Endothelial cell of umbilical vein (primary cell): ENCODE measurements at regions not wholly inside any gene's neighbourhood (a gene's known extent, or its start where the extent isn't known, plus 50 kb on each side); places are given as distances from the start of the nearest gene placed in this dataset.

ENCODE experiments used
- BruUV-seq: library from RNA; stranded (reverse); fragments of 400-500 nt; replicated peaks from 2 replicates; lab custom pipeline; 2021; lab: Mats Ljungman, UMichigan
- CTCF ChIA-PET: fragments of 300-600, 350-600 bp; sonication (Branson Sonifier 250); formaldehyde crosslinking; loops from one replicate; lab custom pipeline; 2021; ENCODE audit warnings: antibody characterized with exemption, inconsistent platforms; lab: Charles Lee
- POLR2A ChIA-PET: fragments of 300-600, 350-600 bp; sonication (Branson Sonifier 250); formaldehyde crosslinking; loops from one replicate; lab custom pipeline; 2021; ENCODE audit warnings: antibody characterized with exemption, inconsistent platforms; lab: Charles Lee
- DNase-seq: peaks from one replicate; pipeline ENCODE4 v3.0.0-alpha.2; 2011; ENCODE audit warnings: low read depth, low spot score
- FAIRE-seq: peaks from 2 replicates; lab custom pipeline; 2011; peaks lifted over from hg19 to GRCh38; lab: Jason Lieb, UNC
- H2AFZ ChIP-seq: 2 replicates; pipeline ENCODE4 v1.6.0; 2012; ENCODE audit warnings: low read depth, low read length, control low read depth, inconsistent platforms
- H3K27ac ChIP-seq: 2 replicates; pipeline ENCODE4 v1.5.1; 2011; ENCODE audit warnings: low read depth, mild to moderate bottlenecking, control low read depth, low read length, moderate library complexity; ENCODE audit not compliant: insufficient read depth
- H3K27me3 ChIP-seq, 2 experiments: 2 replicates each; pipeline versions ENCODE4 v1.6.0 to v1.6.1; 2011; ENCODE audit warnings: low read length in 2 of 2, mixed read lengths in 1 of 2; ENCODE audit not compliant: control insufficient read depth in 2 of 2, insufficient read depth in 2 of 2
- H3K36me3 ChIP-seq, 2 experiments: 2 replicates in 1 of 2; 3 replicates in 1 of 2; pipeline ENCODE4 v1.5.1; 2011; ENCODE audit warnings: low read length in 2 of 2, mild to moderate bottlenecking in 1 of 2, moderate library complexity in 1 of 2; ENCODE audit not compliant: control insufficient read depth in 2 of 2, insufficient read depth in 2 of 2; ENCODE audit errors: extremely low read depth in 1 of 2
- H3K4me1 ChIP-seq: 3 replicates; pipeline ENCODE4 v1.5.1; 2011; ENCODE audit warnings: mild to moderate bottlenecking, low read length; ENCODE audit not compliant: control insufficient read depth, insufficient read depth; ENCODE audit errors: extremely low read depth
- H3K4me2 ChIP-seq: 2 replicates; pipeline ENCODE4 v1.6.1; 2011; ENCODE audit warnings: low read length, control low read depth, mixed read lengths; ENCODE audit not compliant: insufficient read depth
- H3K4me3 ChIP-seq, 3 experiments: fragments of 200-600 bp in 1 of 3; sonication (generic), shearing (Covaris generic) in 1 of 3; replicated peaks in 1 of 3; 2 replicates each; pipeline ENCODE4 v1.5.1; 2011 to 2016; ENCODE audit warnings: control low read depth in 3 of 3, low read length in 3 of 3, mild to moderate bottlenecking in 2 of 3, inconsistent platforms in 1 of 3, low read depth in 1 of 3, moderate library complexity in 1 of 3; ENCODE audit not compliant: insufficient read depth in 1 of 3
- H3K79me2 ChIP-seq: 2 replicates; pipeline ENCODE4 v1.6.0; 2012; ENCODE audit warnings: low read length, inconsistent platforms; ENCODE audit not compliant: control insufficient read depth, insufficient read depth
- H3K9ac ChIP-seq: replicated peaks from 2 replicates; pipeline ENCODE3; 2011; ENCODE audit warnings: low read length, control low read depth; ENCODE audit not compliant: insufficient read depth; ENCODE audit errors: extremely low read depth
- H3K9me1 ChIP-seq: replicated peaks from 3 replicates; pipeline ENCODE4 v1.6.0; 2011; ENCODE audit warnings: mild to moderate bottlenecking, low read length; ENCODE audit not compliant: control insufficient read depth, insufficient read depth; ENCODE audit errors: extremely low read depth
- H3K9me3 ChIP-seq: replicated peaks from 2 replicates; pipeline ENCODE4 v1.5.1; 2012; ENCODE audit warnings: low read length, inconsistent platforms; ENCODE audit not compliant: control insufficient read depth, insufficient read depth
- H4K20me1 ChIP-seq: replicated peaks from 2 replicates; pipeline ENCODE3; 2011; ENCODE audit warnings: mild to moderate bottlenecking, low read length; ENCODE audit not compliant: control insufficient read depth, insufficient read depth; ENCODE audit errors: extremely low read depth
- EZH2 ChIP-seq: IDR thresholded peaks from 2 replicates; pipeline ENCODE4 v1.6.1; 2012; ENCODE audit warnings: borderline replicate concordance, low read depth, mild to moderate bottlenecking, moderate library complexity, low read length, inconsistent platforms; ENCODE audit not compliant: severe bottlenecking
- FOS ChIP-seq: IDR thresholded peaks from 2 replicates; pipeline ENCODE4 v1.6.1; 2011; ENCODE audit warnings: mild to moderate bottlenecking, low read length, moderate library complexity, borderline replicate concordance; ENCODE audit not compliant: insufficient read depth
- GATA2 ChIP-seq: IDR thresholded peaks from 2 replicates; pipeline ENCODE4 v1.7.0; 2011; ENCODE audit warnings: low read depth, mild to moderate bottlenecking, moderate library complexity, mixed read lengths, low read length; ENCODE audit not compliant: insufficient read length, insufficient read depth
- JUN ChIP-seq: IDR thresholded peaks from 2 replicates; pipeline ENCODE4 v1.6.1; 2011; ENCODE audit warnings: borderline replicate concordance, low read depth; ENCODE audit not compliant: insufficient read length, insufficient read depth
- MYC ChIP-seq: IDR thresholded peaks from one replicate; pipeline ENCODE4 v1.6.1; 2011; ENCODE audit warnings: mild to moderate bottlenecking, low read depth, low read length
- POLR2A ChIP-seq: IDR thresholded peaks from 2 replicates; pipeline ENCODE4 v1.6.1; 2012; ENCODE audit warnings: low read depth, mild to moderate bottlenecking, control low read depth, low read length
- POLR2AphosphoS5 ChIP-seq: IDR thresholded peaks from 2 replicates; pipeline ENCODE4 v1.6.1; 2012; ENCODE audit warnings: low read depth, mild to moderate bottlenecking, control low read depth, low read length, moderate library complexity; ENCODE audit not compliant: insufficient read depth
- dilution Hi-C: fragments of 300-500 bp; cut with MboI; formaldehyde crosslinking; loops from one replicate; pipeline ENCODE4 v1.15.0; 2019; ENCODE audit warnings: low sequenced_read_pairs; ENCODE audit not compliant: extremely low pct_ligation_motif_present
- intact Hi-C: fragments of 100-400 bp; cut with micrococcal nuclease; formaldehyde crosslinking; loops from one replicate; pipeline ENCODE4 v1.10.0; 2022
- TF ChIP-seq, protein P1 (sequence below), 2 donors: IDR thresholded peaks; 1 replicate in 1 of 2; 2 replicates in 1 of 2; pipeline ENCODE4 v1.5.1; 2011; ENCODE audit warnings: low read length in 2 of 2, mild to moderate bottlenecking in 2 of 2, moderate library complexity in 2 of 2, control low read depth in 1 of 2, inconsistent platforms in 1 of 2, low read depth in 1 of 2; ENCODE audit not compliant: insufficient read depth in 1 of 2; ENCODE audit errors: extremely low read depth in 1 of 2
- TF ChIP-seq, protein P2 (sequence below): IDR thresholded peaks from 2 replicates; pipeline ENCODE4 v1.6.1; 2011; ENCODE audit not compliant: insufficient read depth, insufficient read length

DNA sequence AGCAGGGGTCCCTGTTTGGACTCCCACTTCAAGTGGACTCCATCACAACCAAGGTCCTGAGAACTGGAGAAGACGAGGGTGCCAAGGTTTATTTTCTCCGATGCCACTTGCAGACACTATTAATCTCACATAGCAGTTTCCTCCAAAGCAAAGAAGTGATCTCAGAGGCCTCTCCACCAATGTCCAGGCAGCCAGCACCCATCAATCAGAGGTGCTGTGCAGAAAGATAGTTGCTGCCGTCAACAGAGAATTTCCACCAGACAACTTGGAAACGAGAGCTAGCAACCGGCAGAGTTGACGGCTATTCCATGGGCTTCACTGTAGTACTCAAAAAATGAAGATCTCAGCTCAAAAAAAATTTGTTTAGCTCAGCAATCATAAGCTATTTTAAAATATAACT is 438.6 kb upstream of the PFKP start:
- no TSS peak for BruUV-seq
- Histone ChIP-seq H3K9me1 (no peaks in the 10 kb centered on the region), H3K9me3 (peaks cover 4% of the 10 kb centered on the region), H3K79me2 (no peaks in the 10 kb centered on the region), H3K4me1 (no peaks in the 10 kb centered on the region), H3K4me2 (no peak overlapping the region), H4K20me1 (no peaks in the 10 kb centered on the region), H2AFZ (no peak overlapping the region), H3K9ac (no peak overlapping the region), H3K4me3 (no peak overlapping the region), H3K36me3 (no peaks in the 10 kb centered on the region), H3K27me3 (no peaks in the 10 kb centered on the region), H3K27ac (no peak overlapping the region)
- FAIRE-seq, result no peak
- no peak for DNase-seq
- TF ChIP-seq, protein P1, sequence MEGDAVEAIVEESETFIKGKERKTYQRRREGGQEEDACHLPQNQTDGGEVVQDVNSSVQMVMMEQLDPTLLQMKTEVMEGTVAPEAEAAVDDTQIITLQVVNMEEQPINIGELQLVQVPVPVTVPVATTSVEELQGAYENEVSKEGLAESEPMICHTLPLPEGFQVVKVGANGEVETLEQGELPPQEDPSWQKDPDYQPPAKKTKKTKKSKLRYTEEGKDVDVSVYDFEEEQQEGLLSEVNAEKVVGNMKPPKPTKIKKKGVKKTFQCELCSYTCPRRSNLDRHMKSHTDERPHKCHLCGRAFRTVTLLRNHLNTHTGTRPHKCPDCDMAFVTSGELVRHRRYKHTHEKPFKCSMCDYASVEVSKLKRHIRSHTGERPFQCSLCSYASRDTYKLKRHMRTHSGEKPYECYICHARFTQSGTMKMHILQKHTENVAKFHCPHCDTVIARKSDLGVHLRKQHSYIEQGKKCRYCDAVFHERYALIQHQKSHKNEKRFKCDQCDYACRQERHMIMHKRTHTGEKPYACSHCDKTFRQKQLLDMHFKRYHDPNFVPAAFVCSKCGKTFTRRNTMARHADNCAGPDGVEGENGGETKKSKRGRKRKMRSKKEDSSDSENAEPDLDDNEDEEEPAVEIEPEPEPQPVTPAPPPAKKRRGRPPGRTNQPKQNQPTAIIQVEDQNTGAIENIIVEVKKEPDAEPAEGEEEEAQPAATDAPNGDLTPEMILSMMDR (IDR thresholded peaks at IDR 0.05; ENCODE audit: extremely low read depth in 1 of 2, insufficient read depth in 1 of 2, low read depth in 1 of 2, low read length in 2 of 2), result no peak
- TF ChIP-seq EZH2 (no peak), JUN (no peak), POLR2A (no peak), POLR2AphosphoS5 (no peak), FOS (no peak), GATA2 (no peak), MYC (no peak)
- TF ChIP-seq, protein P2, sequence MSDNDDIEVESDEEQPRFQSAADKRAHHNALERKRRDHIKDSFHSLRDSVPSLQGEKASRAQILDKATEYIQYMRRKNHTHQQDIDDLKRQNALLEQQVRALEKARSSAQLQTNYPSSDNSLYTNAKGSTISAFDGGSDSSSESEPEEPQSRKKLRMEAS, result no peak
- intact Hi-C loops (no loop called here), dilution Hi-C loops (no loop called here)
- ChIA-PET CTCF (no interaction called here), POLR2A (interaction anchor here (0.7 kb wide), 1 partner anchor 121 kb away, joined by 3 read pairs; no protein-coding TSS in a partner anchor)
